ENCODE measurements at regions not wholly inside any gene's neighbourhood (a gene's known extent, or its start where the extent isn't known, plus 50 kb on each side); places are given as distances from the start of the nearest gene placed in this dataset.

DNA sequence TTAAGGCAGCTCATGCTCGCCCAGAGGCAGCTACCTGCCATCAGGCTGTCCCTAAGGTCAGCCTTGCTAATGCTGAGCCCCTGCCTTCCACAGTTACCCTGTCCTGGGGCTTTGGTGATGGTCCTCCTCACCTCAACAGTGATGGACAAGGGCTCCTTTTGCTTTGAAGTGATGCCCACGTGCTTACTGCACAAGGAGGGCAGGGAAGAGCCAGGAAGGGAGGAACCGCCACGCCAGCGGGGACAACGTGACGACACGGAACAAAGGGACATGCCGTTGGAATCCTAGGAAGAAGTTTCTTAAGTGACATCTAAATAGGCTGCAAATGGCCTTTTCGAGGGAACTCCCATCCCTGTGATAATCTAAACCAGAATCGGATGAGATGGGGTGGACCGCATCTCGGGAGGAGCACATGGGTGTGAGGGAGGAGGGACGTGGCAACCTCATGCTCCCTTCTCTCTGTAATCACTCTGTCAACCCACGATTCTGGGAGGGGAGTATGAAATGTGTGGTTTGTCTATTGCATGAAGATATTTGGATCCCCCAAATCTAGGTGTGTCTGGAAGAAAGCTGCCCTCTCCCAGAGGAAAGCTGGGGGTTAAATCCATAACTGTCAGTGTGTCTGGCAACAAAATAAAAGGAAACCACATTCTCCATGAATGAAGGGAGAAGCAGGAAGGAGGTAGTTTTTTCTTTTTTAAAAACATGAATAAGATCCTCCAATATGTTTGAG is 110.9 kb upstream of the IRF2BP2 start:
- Mint-ChIP-seq H3K27ac (no peak overlapping the region), H3K4me1 (peaks cover 40% of the 10 kb centered on the region), H3K4me3 (no peak overlapping the region), H3K9me3 (no peaks in the 10 kb centered on the region), H3K36me3 (peaks cover 13% of the 10 kb centered on the region)
- DNase-seq (ENCODE audit: low spot score in 2 of 2) (no peak), ATAC-seq (no peak)

DNA sequence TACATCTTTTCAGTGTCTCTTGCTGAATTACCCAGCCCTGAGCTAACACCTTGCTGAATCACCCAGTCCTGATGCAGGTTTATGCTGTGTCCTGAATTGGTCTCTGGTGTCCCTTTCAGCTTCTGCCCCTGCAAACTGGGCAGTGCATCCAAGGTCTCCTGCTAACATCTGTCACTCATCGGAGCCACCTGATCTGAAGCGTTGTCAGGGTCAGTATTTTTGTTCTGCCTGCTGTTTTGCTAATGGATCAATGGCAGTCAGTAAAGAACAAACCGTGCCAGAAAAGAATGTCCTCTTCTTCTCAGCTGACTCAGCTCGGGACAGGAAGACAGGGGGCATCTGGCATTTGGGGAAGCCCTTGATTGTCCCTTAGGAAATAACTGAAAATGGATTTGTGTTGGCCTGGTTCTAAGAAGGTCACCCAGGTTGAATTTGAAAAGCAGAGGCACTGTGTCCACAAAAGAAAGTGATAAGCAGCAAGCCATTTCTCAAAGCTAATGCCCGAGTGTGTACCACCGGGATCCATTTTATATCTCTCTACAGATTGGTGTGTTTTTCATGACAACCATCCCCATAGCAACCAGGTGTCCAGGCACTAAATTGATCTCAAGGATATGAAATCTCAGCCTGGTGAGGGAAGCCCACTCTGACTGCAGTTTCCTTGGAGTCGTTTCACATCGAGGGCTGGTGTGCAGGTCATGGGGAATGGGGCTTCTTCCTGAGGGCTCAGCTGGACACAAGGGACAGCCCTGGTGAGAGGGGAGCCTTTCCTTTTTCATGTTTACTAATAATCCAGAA is 109.7 kb upstream of the IRF2BP2 start:
- Mint-ChIP-seq H3K36me3 (peaks cover 13% of the 10 kb centered on the region), H3K27ac (no peak overlapping the region), H3K4me1 (peaks cover 27% of the 10 kb centered on the region), H3K9me3 (no peaks in the 10 kb centered on the region), H3K4me3 (no peak overlapping the region)
- ATAC-seq (no peak), DNase-seq (ENCODE audit: low spot score in 2 of 2) (no peak)

DNA sequence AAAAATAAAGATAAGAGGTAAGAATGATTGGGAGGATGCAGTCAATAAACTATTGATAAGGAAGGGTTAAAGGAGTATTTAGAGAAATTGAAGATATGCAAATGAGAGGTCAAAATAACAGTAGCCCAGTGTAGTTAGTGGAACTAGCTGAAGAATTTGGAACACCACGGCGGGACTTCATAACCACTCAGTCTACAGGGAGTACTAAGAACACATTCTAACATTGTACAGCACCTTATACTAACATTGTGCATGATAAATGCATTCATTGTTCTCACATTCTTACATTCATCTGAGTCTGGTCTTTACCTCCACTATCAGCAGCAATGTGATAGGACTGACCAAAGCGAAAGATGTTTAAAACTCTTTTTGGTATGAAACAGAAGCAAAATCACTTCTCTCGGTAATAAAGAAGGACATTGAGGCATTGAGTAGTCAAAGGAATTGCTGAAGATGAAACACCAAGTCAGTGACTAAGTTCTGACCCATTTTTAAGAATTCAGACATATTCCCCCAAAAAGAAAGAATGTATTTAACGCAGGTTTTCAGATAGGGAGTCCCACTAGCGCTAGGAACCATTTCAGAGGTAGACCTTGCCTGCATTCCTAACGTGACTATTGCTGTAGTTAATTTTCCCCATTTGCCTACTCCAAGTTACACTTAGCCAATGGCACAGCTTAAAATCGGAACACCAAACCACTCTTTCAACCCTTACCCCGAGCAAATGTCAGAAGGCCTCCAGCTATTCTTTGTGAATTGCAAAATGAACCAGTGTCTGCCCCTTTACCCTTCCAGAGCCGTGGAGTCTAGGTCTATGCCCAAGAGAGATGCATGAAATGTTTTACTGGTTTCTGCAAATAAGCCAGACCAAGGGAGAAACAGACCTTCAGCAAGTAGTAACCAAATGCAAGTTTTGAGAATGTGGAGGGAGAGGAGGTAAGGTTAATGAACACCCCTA is 108.8 kb upstream of the IRF2BP2 start:
- DNase-seq (ENCODE audit: low spot score in 2 of 2) (no peak), ATAC-seq (no peak)
- Mint-ChIP-seq H3K27ac (no peak overlapping the region), H3K9me3 (no peaks in the 10 kb centered on the region), H3K4me3 (no peak overlapping the region), H3K36me3 (peaks cover 6% of the 10 kb centered on the region), H3K4me1 (peaks cover 19% of the 10 kb centered on the region)

DNA sequence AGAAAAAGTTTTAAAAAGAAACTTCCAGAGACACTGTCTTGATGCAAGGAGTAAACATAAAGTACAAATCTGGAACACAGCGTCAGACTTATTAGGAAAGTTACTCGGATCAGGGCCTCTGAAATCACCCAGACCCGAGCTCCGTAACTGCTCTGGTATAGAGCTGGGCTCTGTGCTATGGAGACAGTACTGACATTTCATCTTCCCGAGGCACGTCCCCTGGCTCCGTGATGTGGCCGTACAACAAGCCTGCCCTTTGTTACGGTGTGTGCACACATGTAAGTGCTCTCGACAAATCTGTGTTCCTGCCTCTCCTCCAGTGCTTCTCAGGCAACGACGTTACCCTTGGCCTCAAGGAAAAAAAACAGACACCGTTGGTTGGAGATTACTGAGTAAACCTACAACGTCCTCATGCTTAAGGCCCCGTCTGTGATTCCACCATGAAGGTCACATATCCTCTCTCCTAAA is 107.0 kb upstream of the IRF2BP2 start:
- Mint-ChIP-seq H3K9me3 (no peaks in the 10 kb centered on the region), H3K4me3 (no peak overlapping the region), H3K4me1 (peaks cover under 1% of the 10 kb centered on the region), H3K36me3 (no peaks in the 10 kb centered on the region), H3K27ac (no peak overlapping the region)
- ATAC-seq (no peak), DNase-seq (ENCODE audit: low spot score in 2 of 2) (no peak)

DNA sequence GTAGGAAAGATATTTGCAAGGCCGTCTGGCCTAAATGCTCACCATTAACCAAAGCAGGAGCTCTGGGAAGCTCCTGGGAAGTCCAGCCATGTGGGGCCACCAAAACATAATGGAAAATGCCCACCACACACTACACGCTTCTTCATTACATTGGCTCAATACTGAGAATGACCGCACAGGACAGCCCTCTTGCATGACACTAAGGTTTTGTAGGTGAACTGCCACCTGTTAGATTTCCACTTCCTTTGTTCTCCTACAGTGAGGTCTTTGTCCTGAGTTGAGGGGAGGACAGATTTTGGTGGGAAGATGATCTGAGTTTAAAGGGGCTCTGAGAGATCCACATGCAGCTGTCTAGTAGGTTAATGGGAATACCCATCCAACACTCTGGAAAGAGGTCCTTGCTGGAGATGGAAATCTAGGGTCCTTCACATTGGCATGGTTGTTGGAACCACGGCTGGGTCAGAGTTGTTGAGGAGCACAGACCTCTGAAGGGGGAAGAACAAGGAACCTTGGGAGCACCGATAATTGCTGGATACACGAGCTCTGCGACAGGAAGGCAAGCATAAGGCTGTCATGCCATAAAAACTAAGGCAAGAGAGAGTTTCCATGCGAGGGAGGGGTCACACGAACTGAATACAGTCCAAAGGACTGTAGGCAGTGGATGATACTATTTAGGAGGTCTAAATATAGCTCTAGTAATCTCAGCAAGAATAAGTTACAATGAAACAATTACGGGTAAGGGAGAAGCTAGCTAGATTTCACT is 105.5 kb upstream of the IRF2BP2 start:
- ATAC-seq (no peak), DNase-seq (ENCODE audit: low spot score in 2 of 2) (no peak)
- Mint-ChIP-seq H3K9me3 (no peaks in the 10 kb centered on the region), H3K36me3 (no peaks in the 10 kb centered on the region), H3K27ac (peak overlapping the region; percentile 29), H3K4me3 (no peak overlapping the region), H3K4me1 (no peaks in the 10 kb centered on the region)

DNA sequence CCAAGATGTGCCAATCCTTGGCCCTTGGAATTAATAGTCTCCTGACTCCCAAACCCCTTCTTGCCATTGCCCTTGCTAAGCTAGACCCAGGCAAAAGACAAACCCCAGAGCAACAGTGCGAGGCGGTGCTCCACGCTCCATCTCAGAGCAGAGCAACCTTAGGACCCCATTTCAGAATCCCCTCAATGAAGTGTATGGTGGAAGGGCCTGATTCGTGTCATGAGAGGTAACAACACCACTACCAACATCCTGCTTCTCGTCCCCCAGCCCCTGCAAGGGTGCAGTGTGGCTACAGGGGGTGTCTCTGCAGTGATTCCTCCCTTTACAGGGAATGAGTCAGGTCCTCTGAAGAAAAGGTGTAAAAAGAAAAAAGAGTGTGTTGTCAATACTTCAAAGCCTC is 103.9 kb upstream of the IRF2BP2 start:
- H3K36me3 Mint-ChIP-seq, result no peaks in the 10 kb centered on the region
- H3K4me1 Mint-ChIP-seq, result peaks cover 3% of the 10 kb centered on the region
- ATAC-seq, result no peak
- no peak overlapping the region for H3K4me3 Mint-ChIP-seq
- no peaks in the 10 kb centered on the region for H3K9me3 Mint-ChIP-seq
- no peak for DNase-seq (ENCODE audit: low spot score in 2 of 2)
- H3K27ac Mint-ChIP-seq, result no peak overlapping the region

GRCh38 chr1:234713440-234713839 is 103.5 kb upstream of the IRF2BP2 start:
- no peak for ATAC-seq
- Mint-ChIP-seq H3K9me3 (no peaks in the 10 kb centered on the region), H3K36me3 (no peaks in the 10 kb centered on the region), H3K27ac (no peak overlapping the region), H3K4me3 (no peak overlapping the region), H3K4me1 (peaks cover 6% of the 10 kb centered on the region)
- DNase-seq (ENCODE audit: low spot score in 2 of 2), result no peak

GRCh38 chr1:234712891-234713305 is 102.9 kb upstream of the IRF2BP2 start:
- no peak for ATAC-seq
- no peak overlapping the region for H3K4me3 Mint-ChIP-seq
- peaks cover 6% of the 10 kb centered on the region for H3K4me1 Mint-ChIP-seq
- no peak for DNase-seq (ENCODE audit: low spot score in 2 of 2)
- no peaks in the 10 kb centered on the region for H3K9me3 Mint-ChIP-seq
- H3K27ac Mint-ChIP-seq, result no peak overlapping the region
- H3K36me3 Mint-ChIP-seq, result no peaks in the 10 kb centered on the region

- Mint-ChIP-seq H3K36me3 (no peaks in the 10 kb centered on the region), H3K4me1 (peaks cover 9% of the 10 kb centered on the region), H3K4me3 (no peak overlapping the region), H3K9me3 (no peaks in the 10 kb centered on the region), H3K27ac (no peak overlapping the region)
- DNase-seq (ENCODE audit: low spot score in 2 of 2), result no peak
- ATAC-seq, result no peak
Measured at GRCh38 chr1:234710936-234711724, 101.2 kb upstream of the IRF2BP2 start.

DNA sequence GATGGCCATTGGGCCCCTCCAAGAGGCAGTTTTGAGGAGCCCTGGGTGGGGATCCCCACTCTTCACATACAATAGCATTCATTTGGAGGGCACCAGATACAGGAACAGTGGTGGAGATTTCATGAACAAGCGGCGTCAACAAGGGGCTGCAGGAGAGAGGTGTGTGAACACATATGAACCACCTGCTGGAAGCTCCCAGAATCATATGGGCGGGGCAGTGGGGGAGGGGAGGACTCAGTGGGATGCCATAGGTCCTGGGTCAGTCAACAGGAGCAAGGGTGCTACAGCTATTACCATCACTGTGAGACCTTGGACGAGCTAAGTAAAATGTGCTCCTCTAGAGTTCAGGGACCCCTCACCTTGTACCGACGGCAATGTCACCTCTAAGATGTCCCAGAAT is 100.4 kb upstream of the IRF2BP2 start:
- ATAC-seq, result no peak
- Mint-ChIP-seq H3K4me3 (no peak overlapping the region), H3K9me3 (no peaks in the 10 kb centered on the region), H3K36me3 (no peaks in the 10 kb centered on the region), H3K27ac (no peak overlapping the region), H3K4me1 (peaks cover 15% of the 10 kb centered on the region)
- no peak for DNase-seq (ENCODE audit: low spot score in 2 of 2)

DNA sequence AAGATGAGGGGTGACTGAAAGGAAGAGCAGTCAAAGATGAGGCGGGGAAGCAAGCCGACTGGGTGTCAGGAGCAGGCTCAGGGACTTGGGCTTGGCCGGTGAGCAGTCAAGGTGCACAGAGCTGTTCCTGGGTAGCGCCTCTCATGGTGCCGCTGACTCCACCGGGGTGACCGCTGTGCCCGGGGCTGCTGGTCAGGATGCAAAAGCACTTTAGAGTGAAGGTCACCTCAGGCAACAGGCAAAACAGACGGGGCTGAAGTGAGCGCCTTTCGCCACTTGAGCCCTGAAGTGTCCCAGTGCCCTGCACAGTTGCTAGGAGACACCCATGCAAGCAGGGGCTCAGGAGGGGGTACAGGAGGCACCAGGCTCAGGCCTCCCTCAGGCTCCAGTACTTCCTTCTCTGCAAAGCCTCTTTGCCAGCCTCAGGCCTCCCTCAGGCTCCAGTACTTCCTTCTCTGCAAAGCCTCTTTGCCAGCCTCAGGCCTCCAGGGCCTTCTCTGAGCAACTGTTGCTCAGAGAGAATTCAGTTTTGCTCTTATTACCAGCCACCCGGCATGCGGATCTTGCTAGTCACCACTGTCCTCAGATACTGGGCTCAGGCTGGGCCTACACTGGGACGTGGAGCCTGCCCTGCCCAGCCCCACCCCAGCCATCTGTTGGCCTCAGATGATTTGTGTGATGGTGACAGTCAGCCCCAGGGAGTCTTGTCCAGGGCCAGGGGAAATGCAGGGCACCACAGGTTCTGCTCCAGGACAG is 99.7 kb upstream of the IRF2BP2 start:
- no peak overlapping the region for H3K27ac Mint-ChIP-seq
- H3K4me1 Mint-ChIP-seq, result peaks cover 18% of the 10 kb centered on the region
- ATAC-seq (no peak), DNase-seq (ENCODE audit: low spot score in 2 of 2) (no peak)
- H3K4me3 Mint-ChIP-seq, result no peak overlapping the region
- no peaks in the 10 kb centered on the region for H3K9me3 Mint-ChIP-seq
- no peaks in the 10 kb centered on the region for H3K36me3 Mint-ChIP-seq

DNA sequence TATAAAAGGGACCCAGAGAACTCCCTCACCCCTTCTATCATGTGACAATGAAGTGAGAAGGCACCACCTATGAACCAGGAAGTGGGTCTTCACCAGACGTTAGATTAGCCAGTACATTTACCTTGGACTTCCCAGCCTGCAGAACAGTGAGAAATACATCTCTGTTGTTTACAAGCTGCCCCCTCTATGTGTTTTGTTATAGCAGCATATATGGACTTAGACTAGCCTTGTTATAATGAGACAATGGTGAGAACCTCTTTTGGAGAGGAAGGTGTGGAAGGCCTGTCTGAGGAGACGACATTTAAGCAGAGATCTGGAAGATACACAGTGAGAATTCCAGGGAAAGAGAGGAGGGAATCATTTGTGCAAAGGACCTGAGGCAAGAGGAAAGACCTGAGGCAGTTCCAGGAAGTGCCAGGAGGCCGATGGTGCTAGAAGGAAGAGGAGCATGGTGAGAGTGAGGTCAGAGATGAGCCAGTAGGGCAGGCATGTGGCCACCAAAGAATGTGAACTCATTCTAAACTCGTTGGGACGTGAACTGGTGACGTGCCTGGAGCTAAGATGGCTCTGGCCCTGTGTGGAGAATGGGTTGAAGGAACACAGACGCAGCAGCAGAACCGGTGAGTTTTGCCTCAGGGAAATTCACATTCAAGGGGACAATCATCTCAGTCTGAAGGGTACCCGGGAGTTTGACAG is 98.9 kb upstream of the IRF2BP2 start:
- Mint-ChIP-seq H3K4me1 (peaks cover 18% of the 10 kb centered on the region), H3K27ac (no peak overlapping the region), H3K9me3 (no peaks in the 10 kb centered on the region), H3K4me3 (no peak overlapping the region), H3K36me3 (no peaks in the 10 kb centered on the region)
- no peak for DNase-seq (ENCODE audit: low spot score in 2 of 2)
- ATAC-seq, result no peak

DNA sequence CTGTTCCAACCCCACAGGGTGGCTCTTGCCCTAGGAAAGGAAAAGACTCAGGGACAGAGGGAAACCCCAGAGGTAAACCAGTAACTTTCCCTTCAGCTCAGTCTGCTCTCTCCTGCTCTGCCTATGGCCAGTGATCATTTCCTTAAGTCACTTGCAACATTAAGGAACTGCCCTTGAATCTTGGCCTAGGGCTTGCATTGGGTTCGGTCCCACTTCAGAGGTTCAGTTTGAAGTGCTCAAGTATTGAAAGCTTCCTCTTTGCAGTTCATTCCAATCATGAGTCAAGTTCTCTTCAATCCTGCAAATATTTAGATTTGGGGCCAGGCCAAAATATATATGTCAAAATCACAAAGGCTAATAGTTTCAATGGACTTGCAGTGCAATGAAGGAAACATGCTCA is 97.7 kb upstream of the IRF2BP2 start:
- Mint-ChIP-seq H3K4me1 (peaks cover 18% of the 10 kb centered on the region), H3K4me3 (no peak overlapping the region), H3K27ac (no peak overlapping the region), H3K36me3 (no peaks in the 10 kb centered on the region), H3K9me3 (no peaks in the 10 kb centered on the region)
- DNase-seq (ENCODE audit: low spot score in 2 of 2), result no peak
- ATAC-seq, result no peak

Measured in stimulated activated effector memory CD8-positive, alpha-beta T cell treated with anti-CD3 and anti-CD28 coated beads, Interleukin-12 subunit alpha, Interleukin-12 subunit beta, amount 100 ng/mL, for 72 hours (primary cell).